H1 (cell line): ENCODE measurements at regions not wholly inside any gene's neighbourhood (a gene's known extent, or its start where the extent isn't known, plus 50 kb on each side); places are given as distances from the start of the nearest gene placed in this dataset.

ENCODE experiments used
- CTCF ChIA-PET: fragments of 300-600 bp; sonication (Branson Sonifier 250); formaldehyde crosslinking; loops from one replicate; lab custom pipeline; 2021; ENCODE audit not compliant: partially characterized antibody; lab: Charles Lee
- POLR2A ChIA-PET: fragments of 300-600 bp; sonication (Branson Sonifier 250); formaldehyde crosslinking; loops from one replicate; lab custom pipeline; 2021; ENCODE audit warnings: inconsistent platforms; ENCODE audit not compliant: partially characterized antibody; lab: Charles Lee
- DNase-seq, 2 experiments: peaks; one replicate each; pipeline versions ENCODE4 v3.0.0 to v3.0.0-alpha.2; 2010 to 2022; ENCODE audit warnings: low spot score in 2 of 2, low read depth in 1 of 2, mixed read lengths in 1 of 2
- FAIRE-seq: peaks from 2 replicates; lab custom pipeline; 2011; peaks lifted over from hg19 to GRCh38; lab: Jason Lieb, UNC
- H2AFZ ChIP-seq: 2 replicates; pipeline ENCODE4 v1.8.1; 2012; ENCODE audit warnings: low read length, inconsistent platforms
- H2AK5ac ChIP-seq: 2 replicates; pipeline ENCODE4 v1.6.1; 2013; ENCODE audit warnings: low read depth, low read length
- H2BK120ac ChIP-seq: replicated peaks from 2 replicates; pipeline ENCODE3; 2013; ENCODE audit warnings: low read depth, low read length, inconsistent platforms
- H2BK12ac ChIP-seq: 2 replicates; pipeline ENCODE4 v1.6.1; 2013; ENCODE audit warnings: low read depth, low read length
- H2BK15ac ChIP-seq: 2 replicates; pipeline ENCODE4 v1.6.1; 2013; ENCODE audit warnings: low read length
- H2BK20ac ChIP-seq: 2 replicates; pipeline ENCODE4 v1.6.1; 2013; ENCODE audit warnings: low read length
- H2BK5ac ChIP-seq: 2 replicates; pipeline ENCODE4 v1.6.1; 2013; ENCODE audit warnings: low read depth, low read length
- H3K14ac ChIP-seq: 2 replicates; pipeline ENCODE4 v1.6.1; 2013; ENCODE audit warnings: inconsistent platforms; ENCODE audit not compliant: insufficient read length
- H3K18ac ChIP-seq: 2 replicates; pipeline ENCODE4 v1.6.1; 2013; ENCODE audit warnings: low read length; ENCODE audit errors: extremely low read depth
- H3K23ac ChIP-seq: 2 replicates; pipeline ENCODE4 v1.6.1; 2013; ENCODE audit warnings: inconsistent platforms; ENCODE audit not compliant: insufficient read length
- H3K23me2 ChIP-seq: 2 replicates; pipeline ENCODE4 v1.6.1; 2013; ENCODE audit warnings: low read depth, low read length
- H3K27ac ChIP-seq: 2 replicates; pipeline ENCODE4 v1.6.1; 2011; ENCODE audit warnings: low read depth, low read length, inconsistent platforms
- H3K27me3 ChIP-seq, 4 experiments: replicated peaks in 1 of 4; 1 replicate in 1 of 4; 2 replicates in 3 of 4; pipeline versions ENCODE4 v1.6.1 to v1.8.1; 2011 to 2013; ENCODE audit warnings: low read length in 3 of 4, mild to moderate bottlenecking in 3 of 4, inconsistent platforms in 2 of 4, mixed read lengths in 2 of 4, moderate library complexity in 1 of 4; ENCODE audit not compliant: control insufficient read depth in 3 of 4, insufficient read depth in 3 of 4; ENCODE audit errors: extremely low read depth in 1 of 4
- H3K36me3 ChIP-seq, 4 experiments: 2 replicates each; pipeline versions ENCODE4 v1.6.1 to v1.8.1; 2011 to 2013; ENCODE audit warnings: mild to moderate bottlenecking in 4 of 4, low read length in 3 of 4, moderate library complexity in 2 of 4, control low read depth in 1 of 4, inconsistent platforms in 1 of 4; ENCODE audit not compliant: insufficient read depth in 4 of 4, control insufficient read depth in 2 of 4
- H3K4ac ChIP-seq: replicated peaks from 2 replicates; pipeline ENCODE3; 2013; ENCODE audit warnings: low read length, low read depth, mixed read lengths, inconsistent platforms; ENCODE audit not compliant: insufficient read length
- H3K4me1 ChIP-seq, 4 experiments: replicated peaks in 1 of 4; 1 replicate in 1 of 4; 2 replicates in 3 of 4; pipeline versions ENCODE4 v1.6.1 to v1.8.1; 2011 to 2013; ENCODE audit warnings: low read length in 3 of 4, inconsistent platforms in 2 of 4, mixed read lengths in 1 of 4; ENCODE audit not compliant: insufficient read depth in 4 of 4, control insufficient read depth in 3 of 4
- H3K4me2 ChIP-seq, 2 experiments: 2 replicates each; pipeline versions ENCODE4 v1.6.1 to v1.8.1; 2011 to 2013; ENCODE audit warnings: low read depth in 2 of 2, low read length in 2 of 2, control low read depth in 1 of 2, inconsistent platforms in 1 of 2, mild to moderate bottlenecking in 1 of 2; ENCODE audit not compliant: insufficient read depth in 1 of 2
- H3K4me3 ChIP-seq, 4 experiments: fragments of 200-600, 300-600 bp in 1 of 4; sonication (generic), shearing (Covaris generic), sonication (Bioruptor Twin) in 1 of 4; 2 replicates each; pipeline versions ENCODE4 v1.5.1 to v1.8.1; 2011 to 2016; ENCODE audit warnings: low read length in 4 of 4, low read depth in 3 of 4, control low read depth in 2 of 4, inconsistent platforms in 2 of 4, mild to moderate bottlenecking in 2 of 4, mixed read lengths in 1 of 4, moderate library complexity in 1 of 4; ENCODE audit not compliant: insufficient read depth in 2 of 4; ENCODE audit errors: extremely low read depth in 1 of 4
- H3K56ac ChIP-seq: replicated peaks from 2 replicates; pipeline ENCODE3; 2013; ENCODE audit warnings: low read depth, mild to moderate bottlenecking, mixed read lengths, low read length, inconsistent platforms; ENCODE audit not compliant: insufficient read length
- H3K79me1 ChIP-seq: 2 replicates; pipeline ENCODE4 v1.6.1; 2013; ENCODE audit warnings: low read depth, low read length, control low read depth
- H3K79me2 ChIP-seq, 2 experiments: 2 replicates each; pipeline versions ENCODE4 v1.6.1 to v1.8.1; 2012 to 2013; ENCODE audit warnings: low read length in 2 of 2, mild to moderate bottlenecking in 2 of 2, inconsistent platforms in 1 of 2; ENCODE audit not compliant: insufficient read depth in 2 of 2, control insufficient read depth in 1 of 2
- H3K9ac ChIP-seq, 4 experiments: replicated peaks in 1 of 4; 1 replicate in 1 of 4; 2 replicates in 3 of 4; pipeline versions ENCODE4 v1.6.1 to v1.8.1; 2011 to 2013; ENCODE audit warnings: low read depth in 3 of 4, low read length in 3 of 4, control low read depth in 2 of 4, mild to moderate bottlenecking in 2 of 4, moderate library complexity in 2 of 4, inconsistent platforms in 1 of 4; ENCODE audit errors: extremely low read depth in 1 of 4
- H3K9me3 ChIP-seq, 2 experiments: 2 replicates each; pipeline versions ENCODE4 v1.6.1 to v1.8.1; 2012 to 2013; ENCODE audit warnings: mild to moderate bottlenecking in 2 of 2, moderate library complexity in 2 of 2, control low read depth in 1 of 2, inconsistent platforms in 1 of 2, low read depth in 1 of 2, low read length in 1 of 2, mixed read lengths in 1 of 2; ENCODE audit not compliant: insufficient read depth in 2 of 2
- H4K20me1 ChIP-seq, 2 experiments: replicated peaks in 1 of 2; 2 replicates each; pipeline versions ENCODE3 to v1.8.1; 2011 to 2013; ENCODE audit warnings: inconsistent platforms in 2 of 2, low read length in 2 of 2, mild to moderate bottlenecking in 1 of 2; ENCODE audit not compliant: insufficient read depth in 2 of 2, control insufficient read depth in 1 of 2
- H4K5ac ChIP-seq: 2 replicates; pipeline ENCODE4 v1.6.1; 2013; ENCODE audit warnings: low read length, low read depth, mixed read lengths, inconsistent platforms; ENCODE audit not compliant: insufficient read length
- H4K8ac ChIP-seq: 2 replicates; pipeline ENCODE4 v1.8.0; 2013; ENCODE audit warnings: mild to moderate bottlenecking, moderate library complexity, low read length, inconsistent platforms; ENCODE audit not compliant: insufficient read depth; ENCODE audit errors: extremely low read depth
- H4K91ac ChIP-seq: replicated peaks from 2 replicates; pipeline ENCODE3; 2013; ENCODE audit warnings: low read length, mixed read lengths, inconsistent platforms; ENCODE audit not compliant: insufficient read length
- CEBPB ChIP-seq: IDR thresholded peaks from 2 replicates; pipeline ENCODE4 v1.6.1; 2012; ENCODE audit warnings: low read depth, low read length
- CTBP2 ChIP-seq: IDR thresholded peaks from 2 replicates; pipeline ENCODE4 v1.7.0; 2011; ENCODE audit warnings: borderline replicate concordance, mild to moderate bottlenecking, moderate library complexity, mixed read lengths, low read length; ENCODE audit not compliant: insufficient read depth, insufficient read length
- GTF2F1 ChIP-seq: IDR thresholded peaks from 2 replicates; pipeline ENCODE4 v1.6.1; 2012; ENCODE audit warnings: low read depth, low read length, improper control_type of control experiment, borderline replicate concordance
- RNF2 ChIP-seq: fragments of 200-900, 300-1000 bp; sonication (generic); IDR thresholded peaks from 2 replicates; pipeline ENCODE4 v1.7.1; 2016; ENCODE audit warnings: borderline replicate concordance, low read depth, mild to moderate bottlenecking, antibody characterized with exemption, low read length; ENCODE audit not compliant: poor library complexity, severe bottlenecking; ENCODE audit errors: missing control alignments
- SP2 ChIP-seq: IDR thresholded peaks from 2 replicates; pipeline ENCODE4 v1.6.1; 2012; ENCODE audit warnings: mild to moderate bottlenecking, low read length, inconsistent platforms
- SP4 ChIP-seq: IDR thresholded peaks from 2 replicates; pipeline ENCODE4 v1.6.1; 2012; ENCODE audit warnings: low read length, inconsistent platforms
- TBP ChIP-seq: IDR thresholded peaks from 2 replicates; pipeline ENCODE4 v1.6.1; 2011; ENCODE audit warnings: low read depth, low read length, improper control_type of control experiment
- YY1 ChIP-seq: IDR thresholded peaks from 2 replicates; pipeline ENCODE4 v1.6.1; 2011; ENCODE audit warnings: low read depth, mild to moderate bottlenecking, low read length
- WGBS, 2 experiments: shearing (Covaris generic) in 1 of 2; methylation state at CpG; one replicate each; pipeline versions ENCODE4 v1.1.6 to v1.1.7; 2013 to 2015; ENCODE audit warnings: low lambda C conversion rate in 2 of 2, mixed read lengths in 2 of 2, inconsistent platforms in 1 of 2, low coverage in 1 of 2, missing lambda C conversion rate in 1 of 2; ENCODE audit not compliant: insufficient replicate concordance in 2 of 2, insufficient coverage in 1 of 2, insufficient read length in 1 of 2; ENCODE audit errors: extremely low coverage in 1 of 2, missing lambda C conversion rate in 1 of 2; 5-methylcytosine and 5-hydroxymethylcytosine counted together

GRCh38 chr15:62658498-62658897, 384.0 kb upstream of the TPM1 start:
- H2BK5ac ChIP-seq, result no peak overlapping the region; the same call in 1 of the 2 replicates
- no peaks in the 10 kb centered on the region for H3K4me1 ChIP-seq
- no peak overlapping the region for H3K23ac ChIP-seq
- no peak overlapping the region for H4K8ac ChIP-seq
- DNase-seq (no peak), FAIRE-seq (no peak)
- H2AFZ ChIP-seq, result no peak overlapping the region
- no peak overlapping the region for H2BK20ac ChIP-seq
- no peak overlapping the region for H4K5ac ChIP-seq
- peaks cover 0 to 3% (median 1%) of the 10 kb centered on the region in 4 experiments; a peak in 2 of 8 replicates for H3K36me3 ChIP-seq
- POLR2A ChIA-PET, result no interaction called here
- H3K79me2 ChIP-seq, result no peaks in the 10 kb centered on the region
- 72% methylated on average over 10 of the region's 11 CpGs; no CpG with 5 or more reads in 1 of the 2 experiments for WGBS, 2 experiments
- H3K79me1 ChIP-seq, result no peaks in the 10 kb centered on the region
- no peaks in the 10 kb centered on the region for H4K20me1 ChIP-seq
- H3K9me3 ChIP-seq, result no peaks in the 10 kb centered on the region
- no peaks in the 10 kb centered on the region for H3K27me3 ChIP-seq
- TF ChIP-seq RNF2 (no peak), CTBP2 (no peak), SP4 (no peak), TBP (no peak), SP2 (no peak), YY1 (no peak), CEBPB (no peak), GTF2F1 (no peak)
- no peak overlapping the region for H3K9ac ChIP-seq
- H4K91ac ChIP-seq, result no peak overlapping the region
- no peak overlapping the region for H3K4me3 ChIP-seq
- H3K4ac ChIP-seq, result no peak overlapping the region
- no peak overlapping the region for H3K27ac ChIP-seq
- H3K56ac ChIP-seq, result no peak overlapping the region
- no peaks in the 10 kb centered on the region for H3K23me2 ChIP-seq
- no peak overlapping the region for H2BK12ac ChIP-seq
- H3K14ac ChIP-seq, result no peak overlapping the region
- no peak overlapping the region for H2BK15ac ChIP-seq
- H3K4me2 ChIP-seq, result no peak overlapping the region
- H2AK5ac ChIP-seq, result no peak overlapping the region
- CTCF ChIA-PET, result interaction anchor here (1.5 kb wide), 1 partner anchor 9 kb away, joined by 8 read pairs; no protein-coding TSS in a partner anchor
- no peak overlapping the region for H3K18ac ChIP-seq
- no peak overlapping the region for H2BK120ac ChIP-seq
